H4 (cell line): ENCODE measurements at regions not wholly inside any gene's neighbourhood (a gene's known extent, or its start where the extent isn't known, plus 50 kb on each side); places are given as distances from the start of the nearest gene placed in this dataset.

Experiments
- DNase-seq: peaks from one replicate; pipeline ENCODE4 v3.0.0-alpha.2; 2015; ENCODE audit warnings: low spot score

DNA sequence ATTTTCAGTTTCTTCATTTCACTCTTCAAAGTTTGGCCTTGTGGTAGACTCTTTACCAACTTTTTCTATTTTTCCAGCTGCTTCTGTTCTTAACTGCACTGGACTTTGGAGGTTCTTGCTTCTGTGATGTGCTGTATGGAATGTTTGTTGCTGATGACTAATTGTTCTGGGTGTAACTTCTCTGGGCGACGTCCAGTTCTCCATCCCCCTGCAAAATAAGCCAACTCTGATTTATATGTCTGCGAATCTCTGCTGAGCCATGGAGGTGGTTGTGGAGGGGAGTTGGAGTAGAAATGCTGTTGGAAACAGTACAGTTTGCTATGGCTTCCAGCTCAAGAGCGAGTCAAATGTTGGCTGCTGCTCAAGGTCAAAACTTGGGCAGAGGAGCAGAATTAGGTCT lies 113.9 kb upstream of the DYRK2 start:
- peak; percentile 37 for DNase-seq

DNA sequence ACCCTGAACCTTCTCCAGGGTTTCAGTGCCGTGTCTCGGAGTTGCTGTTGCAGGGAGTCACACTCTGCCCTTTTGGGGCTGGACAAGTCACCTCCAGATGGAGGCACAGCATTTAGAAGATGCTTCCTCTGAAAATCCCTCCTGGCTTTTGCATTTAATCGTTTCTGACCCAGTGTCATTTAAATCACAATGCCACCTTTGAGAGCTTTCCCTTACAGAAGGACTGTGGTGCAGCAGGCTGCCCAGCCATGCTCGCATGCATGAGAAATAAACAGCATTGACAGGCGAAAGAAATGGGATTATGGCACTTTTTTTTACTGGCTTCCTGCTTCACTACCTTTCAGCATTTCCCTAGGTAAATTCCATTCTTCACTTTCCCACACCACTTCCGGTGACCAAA lies 113.4 kb upstream of the DYRK2 start:
- no peak for DNase-seq

DNA sequence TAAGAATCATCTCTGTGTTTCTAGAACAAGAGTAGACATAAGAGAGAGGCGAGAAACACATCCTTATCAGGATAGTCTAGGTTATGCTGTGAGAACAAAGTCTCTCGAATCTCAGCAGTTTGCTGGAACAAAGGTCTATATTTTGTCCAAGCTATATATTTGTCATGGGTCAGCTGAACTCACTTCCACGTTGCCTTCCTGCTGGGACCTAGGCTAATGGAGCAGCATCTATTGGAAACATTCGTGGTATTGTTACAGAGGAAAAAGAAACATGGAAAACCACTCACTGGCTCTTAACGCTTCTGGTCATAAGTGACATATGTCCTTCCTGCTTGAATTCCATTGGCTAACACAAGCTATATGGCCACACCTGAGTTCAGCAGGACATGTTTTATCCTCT lies 112.6 kb upstream of the DYRK2 start:
- DNase-seq: no peak

DNA sequence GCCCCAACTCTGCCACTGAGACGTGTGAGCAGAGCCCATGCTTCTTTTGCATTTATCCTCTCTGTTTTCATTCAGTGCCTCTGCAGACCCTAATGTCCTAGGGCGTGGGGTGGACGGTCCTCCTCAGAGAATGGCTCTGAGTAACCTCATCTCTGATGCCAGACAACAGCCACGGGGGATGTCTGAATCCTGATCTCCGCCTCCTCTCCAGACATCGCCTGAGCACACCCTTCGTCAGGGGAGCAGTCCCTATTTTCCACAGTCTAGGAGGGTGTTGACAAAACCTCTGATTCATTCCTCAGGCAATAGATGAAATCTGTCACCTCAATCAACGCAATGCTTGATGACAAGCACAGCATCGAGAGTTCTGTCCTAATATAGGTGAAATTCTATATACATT lies 109.2 kb upstream of the DYRK2 start:
- DNase-seq: no peak

DNA sequence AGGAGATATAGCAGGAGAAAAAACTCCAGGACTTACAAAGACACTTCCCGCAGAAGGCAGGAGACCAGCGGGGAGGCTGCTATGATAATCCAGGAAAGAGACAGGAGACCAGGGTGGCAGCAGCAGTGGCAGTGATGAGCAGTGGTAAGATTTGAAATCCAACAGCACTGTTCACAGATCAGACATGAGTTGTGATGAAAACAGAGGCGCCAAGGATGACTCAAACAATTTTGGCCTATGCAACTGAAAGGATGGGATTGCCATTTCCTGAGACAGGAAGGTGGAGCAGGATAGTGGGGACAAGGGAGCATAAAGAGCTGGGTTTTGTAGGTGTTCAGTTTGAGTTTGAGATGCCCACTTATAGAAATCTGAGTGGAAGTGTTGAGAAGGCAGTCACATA lies 108.6 kb upstream of the DYRK2 start:
- no peak for DNase-seq

DNA sequence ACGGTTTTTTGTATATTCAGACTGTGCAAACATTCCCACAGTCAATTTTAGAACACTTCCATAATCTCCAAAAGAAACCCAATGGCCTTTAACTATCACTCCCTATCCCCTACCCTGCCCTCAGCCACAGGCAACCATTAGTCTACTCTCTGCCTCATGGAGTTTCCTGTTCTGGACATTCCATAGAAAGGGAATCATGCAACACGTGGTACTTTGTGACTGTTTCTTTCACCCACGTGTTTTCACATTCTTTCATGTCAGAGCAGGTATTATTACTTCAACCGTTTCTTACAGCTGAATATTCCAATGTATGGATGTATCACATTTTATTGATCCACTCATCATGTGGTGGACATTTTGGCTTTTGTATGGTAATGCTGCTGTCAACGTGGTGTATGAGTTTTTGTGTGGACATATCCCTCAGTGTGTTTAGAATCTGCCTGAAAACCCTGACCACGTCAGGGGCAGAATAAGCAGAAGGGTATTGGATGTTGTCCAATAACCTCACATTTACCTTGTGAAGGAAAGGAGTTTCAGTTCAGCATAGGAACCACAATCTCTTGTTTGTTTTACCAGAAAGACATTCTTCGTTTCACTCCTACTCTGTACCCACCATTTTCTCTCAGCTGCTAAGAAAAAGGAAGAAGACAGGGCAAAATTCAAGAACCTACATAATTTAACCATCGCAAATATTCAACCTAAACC lies 107.5 kb upstream of the DYRK2 start:
- DNase-seq: peak; percentile 33

DNA sequence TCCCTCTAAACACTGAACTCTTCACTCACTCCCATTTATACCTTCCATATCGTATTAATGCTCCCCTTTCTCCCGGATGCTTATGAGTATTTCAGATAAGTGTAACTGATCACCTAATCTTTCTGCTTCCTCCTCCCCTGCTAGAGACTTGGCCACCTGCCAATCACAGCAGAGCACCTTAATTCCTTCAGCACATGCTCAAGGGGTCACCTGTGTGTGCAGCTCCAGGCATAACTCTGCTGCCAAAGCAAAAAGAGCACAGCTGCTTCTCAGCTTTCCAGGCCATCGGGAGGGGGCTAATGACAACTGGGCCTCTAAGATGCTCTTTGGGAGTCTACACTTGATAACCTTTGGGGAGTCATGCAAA lies 106.9 kb upstream of the DYRK2 start:
- no peak for DNase-seq

DNA sequence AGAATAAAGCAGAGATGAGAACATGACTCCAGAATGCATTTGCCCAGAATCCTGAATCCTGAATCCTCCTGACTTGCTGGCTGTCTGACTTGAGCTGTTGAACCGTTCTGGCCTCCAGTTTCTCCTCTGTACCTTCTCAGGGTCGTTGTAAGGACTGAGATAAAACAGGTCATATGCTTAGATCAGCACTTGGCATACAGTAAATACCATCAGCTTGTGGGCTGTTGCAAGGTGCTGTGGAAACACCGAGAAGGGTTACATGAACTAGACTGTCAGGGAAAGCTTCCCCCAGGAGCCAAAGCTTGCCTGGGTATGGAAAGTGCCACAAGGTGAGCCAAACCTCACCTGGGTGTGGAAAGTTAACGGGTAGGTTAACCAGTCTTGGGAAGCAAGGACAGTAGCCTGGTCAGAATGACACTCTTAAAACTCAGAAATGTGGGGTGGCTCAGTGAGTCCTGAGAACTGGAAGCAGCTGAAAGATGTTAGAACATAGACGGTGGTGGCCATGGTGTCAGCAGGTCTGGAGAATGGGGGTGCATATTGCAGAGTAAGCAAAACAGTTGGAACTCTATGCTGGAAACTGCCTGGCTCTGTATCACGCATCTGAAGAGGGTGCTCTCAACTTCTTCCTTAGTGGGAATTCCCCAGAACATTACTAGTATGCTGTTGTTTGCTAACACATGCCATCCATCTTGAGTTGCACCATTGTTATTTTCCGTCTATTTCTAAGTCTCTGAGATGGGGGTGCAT lies 105.3 kb upstream of the DYRK2 start:
- DNase-seq: no peak

DNA sequence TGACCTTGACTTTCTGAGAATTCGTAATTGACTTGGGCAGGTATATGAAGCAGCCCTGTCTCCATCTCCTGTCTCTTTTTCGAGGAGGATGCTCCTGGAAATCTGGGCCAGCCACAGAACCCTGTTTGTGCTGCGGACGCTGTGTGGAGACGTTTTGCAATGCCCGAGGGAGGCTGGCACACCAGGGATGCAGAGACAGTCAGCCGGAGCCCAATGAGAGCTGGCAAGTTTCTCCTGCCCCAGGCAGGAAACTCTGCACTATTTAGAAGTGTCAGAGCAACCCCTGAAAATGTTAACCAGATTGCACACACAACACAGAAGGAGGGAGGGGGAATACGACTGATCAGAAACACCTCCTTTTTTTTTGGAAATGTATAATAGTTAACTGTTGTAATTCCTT lies 103.2 kb upstream of the DYRK2 start:
- no peak for DNase-seq

DNA sequence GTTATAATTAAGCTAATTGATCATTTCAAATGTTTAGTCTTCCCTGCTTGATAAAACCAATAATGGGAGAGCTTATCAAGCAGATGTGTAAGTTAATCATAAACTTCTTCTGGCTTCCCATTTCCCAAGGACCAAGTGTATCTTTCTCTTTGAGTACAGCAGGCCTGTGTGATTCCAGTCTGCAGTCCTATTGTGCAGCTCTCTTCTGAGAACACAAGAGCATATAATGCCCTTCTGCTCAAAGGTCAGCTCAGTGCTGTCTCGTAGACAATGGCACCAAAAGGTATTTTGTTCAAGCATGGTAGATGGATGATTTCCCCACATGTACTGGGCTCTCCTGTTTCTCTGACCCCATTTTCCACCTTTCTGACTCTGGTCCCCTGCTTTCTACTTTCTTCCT lies 101.8 kb upstream of the DYRK2 start:
- DNase-seq: no peak

DNA sequence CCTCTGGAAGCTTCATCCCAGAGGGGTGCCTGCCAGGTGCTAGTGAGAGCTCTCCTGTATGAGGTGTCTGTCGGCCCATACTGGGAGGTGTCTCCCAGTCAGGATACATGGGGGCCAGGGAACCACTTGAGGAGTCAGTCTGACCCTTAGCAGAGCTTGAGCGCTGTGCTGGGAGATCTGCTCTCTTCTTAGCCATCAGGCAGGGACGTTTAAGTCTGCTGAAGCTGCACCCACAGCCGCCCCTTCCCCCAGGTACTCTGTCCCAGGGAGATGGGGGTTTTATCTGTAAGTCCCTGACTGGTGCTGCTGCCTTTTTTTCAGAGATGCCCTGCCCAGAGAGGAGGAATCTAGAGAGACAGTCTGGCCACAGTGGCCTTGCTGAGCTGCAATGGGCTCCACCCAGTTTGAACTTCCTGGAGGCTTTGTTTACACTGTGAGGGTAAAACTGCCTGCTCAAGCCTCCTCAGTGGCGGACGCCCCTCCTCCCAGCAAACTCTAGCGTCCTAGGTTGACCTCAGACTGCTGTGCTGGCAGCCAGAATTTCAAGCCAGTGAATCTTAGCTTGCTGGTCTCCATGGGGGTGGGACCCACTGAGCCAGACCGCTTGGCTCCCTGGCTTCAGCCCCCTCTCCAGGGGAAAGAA lies 93.3 kb upstream of the DYRK2 start:
- DNase-seq: peak; percentile 72

DNA sequence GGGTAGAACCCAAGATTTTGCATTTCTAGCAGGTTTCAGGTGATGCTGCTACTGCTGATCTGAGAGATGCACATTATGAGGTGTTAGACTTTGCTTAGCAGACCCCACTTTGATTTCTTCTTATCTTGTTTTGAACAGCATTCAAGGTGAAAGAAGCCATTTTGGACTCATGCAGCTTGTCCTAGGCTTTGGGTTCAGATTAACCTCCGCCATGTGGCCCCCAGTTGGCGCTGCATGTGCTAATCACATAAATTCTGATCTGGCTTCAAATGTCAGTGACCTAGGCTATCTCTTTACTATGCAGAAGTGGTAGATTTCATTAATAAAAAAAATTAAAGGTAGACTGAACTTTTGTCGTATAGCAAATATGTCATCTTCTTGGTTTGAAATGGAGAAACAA lies 89.8 kb upstream of the DYRK2 start:
- DNase-seq: no peak

DNA sequence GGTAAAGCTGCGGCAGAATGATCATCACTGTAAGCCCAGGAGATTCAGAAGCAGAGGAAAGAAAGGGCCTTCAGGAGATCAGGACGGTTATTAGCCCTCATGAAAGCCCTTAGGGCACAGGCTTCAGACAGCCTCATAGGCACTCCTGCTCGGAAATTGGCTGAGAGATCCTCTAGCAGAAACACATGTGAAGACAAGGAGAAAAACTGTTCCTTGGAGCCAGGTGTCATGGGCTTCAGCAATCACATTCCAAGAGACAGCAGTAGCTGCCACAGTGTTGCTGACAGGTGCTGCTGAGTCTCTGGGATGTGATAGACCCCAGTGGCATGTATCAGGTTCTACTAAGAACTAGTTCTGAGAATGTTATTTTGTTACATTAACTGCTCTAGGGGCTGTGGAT lies 88.8 kb upstream of the DYRK2 start:
- DNase-seq: no peak

DNA sequence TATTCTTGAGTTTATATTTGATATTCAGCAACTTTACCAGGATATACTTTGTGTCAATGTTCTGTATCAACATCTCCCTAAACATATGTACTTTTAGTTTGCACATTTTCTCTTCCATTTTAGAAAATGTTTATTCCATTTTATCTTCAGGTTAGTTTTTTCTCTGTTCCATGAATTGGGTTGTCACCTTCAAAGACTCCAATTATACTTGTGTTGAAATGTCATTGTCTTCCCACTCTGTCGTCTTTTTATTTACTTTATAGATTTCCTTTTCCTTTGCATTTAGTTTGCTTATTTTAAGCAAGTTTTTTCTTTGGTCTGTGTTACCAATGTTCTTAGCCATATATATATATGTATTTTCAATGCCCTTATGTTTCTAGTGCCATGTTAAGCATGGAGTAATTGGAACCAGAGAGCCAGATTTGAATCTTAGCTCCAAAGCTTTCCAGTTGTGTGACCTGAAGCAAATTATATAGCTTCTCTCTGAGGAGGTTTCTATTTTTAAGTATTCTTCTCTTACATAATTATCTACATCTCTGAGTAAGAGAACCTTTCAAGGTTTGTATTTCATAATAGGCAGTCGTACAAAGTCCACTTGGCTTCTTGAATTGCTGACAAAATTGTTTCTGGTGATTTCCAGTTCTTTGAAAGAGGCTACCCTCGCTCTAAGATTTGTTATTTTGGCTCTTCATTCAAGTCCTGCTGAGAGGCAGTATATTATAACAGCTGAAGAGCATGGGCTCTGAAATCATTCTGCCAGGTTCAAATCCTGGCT lies 85.8 kb upstream of the DYRK2 start:
- DNase-seq: no peak

DNA sequence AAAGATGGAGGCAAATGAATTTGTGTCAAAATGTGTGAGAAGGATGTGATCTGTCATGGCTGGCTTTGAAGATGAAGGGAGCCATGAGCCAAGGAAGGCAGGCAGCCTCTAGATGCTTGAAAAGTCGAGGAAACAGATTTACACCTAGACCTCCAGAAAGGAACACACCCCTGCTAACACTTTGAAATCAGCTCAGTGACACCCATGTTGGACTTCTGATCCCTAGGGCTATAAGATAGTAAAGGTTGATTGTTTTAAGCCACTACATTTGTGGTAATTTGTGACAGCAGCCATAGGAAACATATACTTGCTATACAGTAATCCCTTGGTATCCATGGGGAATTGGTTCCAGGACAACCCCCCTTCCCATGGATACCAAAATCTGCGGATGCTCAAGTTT lies 80.5 kb upstream of the DYRK2 start:
- DNase-seq: no peak

DNA sequence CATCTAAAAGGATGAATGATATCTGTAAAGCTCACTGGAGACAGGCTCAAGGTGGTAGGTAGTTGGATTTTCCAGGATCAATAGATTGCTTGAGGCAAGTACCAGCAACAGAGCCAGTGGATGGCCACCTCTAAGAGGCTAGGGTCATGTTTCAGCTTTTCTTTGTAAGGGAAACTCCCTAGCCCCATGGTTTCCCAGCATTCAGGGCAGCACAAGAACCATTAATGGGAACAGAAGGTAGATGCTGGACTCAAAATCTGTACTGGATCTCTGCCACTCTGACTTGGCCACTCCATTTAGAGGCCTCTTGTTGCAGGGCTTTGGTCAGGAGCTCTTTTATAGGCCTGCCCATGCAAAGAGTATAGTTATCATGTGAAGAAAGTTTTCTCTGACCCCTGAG lies 76.1 kb upstream of the DYRK2 start:
- no peak for DNase-seq

DNA sequence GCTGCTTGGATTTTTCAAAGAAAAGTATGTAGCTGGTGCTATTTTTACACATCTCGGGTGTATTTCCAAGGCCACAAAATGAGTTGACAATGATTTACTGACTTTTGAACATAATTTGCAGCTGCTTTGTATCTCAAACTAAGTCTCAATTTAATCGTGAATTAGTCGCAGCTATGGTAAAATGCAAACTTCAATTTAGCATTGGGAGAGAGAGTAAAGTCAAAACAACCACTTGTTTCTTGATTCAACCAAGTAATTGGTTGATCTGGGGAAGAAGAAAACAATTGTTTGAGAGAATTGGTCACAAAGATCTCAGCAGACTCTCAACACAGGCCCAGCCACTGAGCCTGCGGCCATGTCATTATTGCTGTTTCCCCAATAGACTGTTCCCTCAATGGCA lies 75.0 kb upstream of the DYRK2 start:
- no peak for DNase-seq

DNA sequence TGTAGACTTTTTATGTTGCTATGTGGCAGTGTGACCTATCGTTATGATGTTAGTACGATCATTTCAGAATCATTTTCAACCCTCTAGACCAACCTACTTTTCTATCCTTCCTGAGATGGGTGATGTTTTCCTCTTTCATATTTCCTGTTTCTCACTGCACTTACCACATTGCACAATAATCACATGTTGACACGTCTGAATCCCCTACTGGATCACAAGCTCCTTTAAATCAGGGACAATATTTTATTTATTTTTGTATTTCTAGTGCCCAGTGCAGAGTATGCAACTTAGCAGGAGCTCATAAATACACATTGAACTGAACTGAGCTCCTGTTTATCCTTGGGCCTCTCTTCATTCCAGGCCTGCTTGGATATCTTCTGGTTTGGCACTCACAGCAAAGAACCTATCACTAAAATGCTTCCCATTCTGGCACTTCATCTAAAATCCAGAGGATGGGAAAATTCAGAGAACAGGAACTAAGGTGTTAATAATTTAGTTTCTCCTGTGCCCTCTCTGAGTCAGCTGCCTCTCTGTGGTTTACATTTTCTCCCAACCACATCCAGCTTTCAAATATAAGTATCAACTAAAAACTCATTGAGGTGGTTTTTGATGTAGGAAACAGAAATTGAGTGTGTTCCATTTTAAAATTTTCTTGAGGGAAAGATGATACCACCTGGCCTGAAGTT lies 69.4 kb upstream of the DYRK2 start:
- no peak for DNase-seq

DNA sequence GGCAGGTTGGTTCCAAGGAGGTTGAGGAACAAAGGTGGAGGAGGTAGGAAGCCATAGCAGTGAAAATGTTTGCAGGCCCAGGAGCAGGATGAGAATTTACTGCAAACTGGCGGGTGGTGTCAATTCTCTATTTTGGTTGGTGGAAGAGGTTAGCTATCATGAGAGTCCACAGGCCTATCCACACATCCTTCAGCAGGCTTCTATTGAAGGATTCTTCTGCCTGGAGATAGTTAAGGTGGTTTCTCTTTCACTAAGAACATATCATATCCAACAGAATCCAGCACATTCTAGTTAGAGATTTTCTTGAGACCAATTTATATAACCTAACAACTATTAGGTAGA lies 68.9 kb upstream of the DYRK2 start:
- no peak for DNase-seq

DNA sequence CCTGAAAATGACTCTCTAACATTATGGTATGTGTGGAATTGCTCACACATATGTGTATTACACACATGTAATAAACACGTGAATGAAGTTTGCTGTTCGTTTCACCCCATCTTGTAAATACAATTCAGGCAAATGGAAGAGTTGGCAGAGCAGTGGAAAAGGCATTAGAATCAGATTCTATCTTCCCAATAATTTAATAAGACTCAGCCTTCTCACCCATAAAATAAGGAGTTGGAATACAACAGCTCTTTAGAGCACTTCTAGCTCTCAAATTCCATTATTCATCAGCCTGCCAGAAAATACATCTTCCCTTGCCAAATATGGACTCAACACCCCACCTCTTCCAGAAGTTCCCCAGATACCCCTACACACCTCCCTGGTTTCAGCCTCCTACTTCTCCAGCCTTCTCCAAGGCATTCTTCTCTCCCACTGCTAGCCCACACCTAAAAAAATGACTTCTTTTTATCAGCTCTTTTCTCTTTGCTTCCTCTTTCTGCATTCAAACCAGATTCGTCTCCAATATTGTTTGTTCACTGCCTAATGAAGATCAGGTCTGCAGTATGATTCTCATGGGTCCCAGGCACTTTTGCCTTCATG lies 66.2 kb upstream of the DYRK2 start:
- no peak for DNase-seq

DNA sequence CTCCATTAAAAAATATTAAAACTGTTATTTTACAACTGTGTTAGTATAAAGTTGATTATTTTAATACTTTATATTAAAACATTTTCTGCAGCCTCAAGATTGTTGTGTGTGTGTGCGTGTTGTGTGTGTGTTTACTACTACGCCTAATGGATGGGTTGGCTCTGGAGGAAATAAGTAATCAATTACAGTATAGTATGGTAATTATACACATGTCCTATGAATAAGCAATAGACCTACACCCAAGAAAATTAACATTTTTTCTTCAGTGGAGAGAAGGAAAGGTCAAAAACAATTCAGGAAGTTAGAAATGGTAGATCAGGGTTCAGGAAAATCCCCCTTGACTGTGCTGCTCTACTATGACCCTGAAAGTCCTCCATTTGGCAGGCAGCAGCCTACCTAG lies 65.7 kb upstream of the DYRK2 start:
- DNase-seq: no peak

DNA sequence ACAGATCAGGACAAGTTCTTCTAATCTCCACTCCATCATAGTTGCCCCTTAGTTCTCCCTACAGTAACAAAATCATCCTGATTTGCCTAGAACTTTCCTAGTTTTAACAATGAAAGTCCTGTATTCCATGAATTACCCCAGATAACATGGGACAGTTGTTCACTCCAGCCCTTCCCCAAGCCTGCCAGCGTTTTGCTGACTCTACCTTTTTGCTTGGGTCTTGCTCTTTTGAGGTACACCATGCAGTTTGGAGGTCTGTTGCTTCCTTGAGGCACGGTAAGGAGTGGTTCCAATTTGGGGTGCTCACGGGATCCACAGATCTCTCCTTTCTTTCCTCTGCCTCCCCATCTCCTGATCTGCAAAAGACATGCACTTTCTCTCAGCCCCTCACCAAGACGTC lies 61.6 kb upstream of the DYRK2 start:
- DNase-seq: no peak
